Left renal cortex interstitium (tissue), 4 donors: ENCODE measurements at regions not wholly inside any gene's neighbourhood (a gene's known extent, or its start where the extent isn't known, plus 50 kb on each side); places are given as distances from the start of the nearest gene placed in this dataset.

Experiments used
- DNase-seq, 4 donors: peaks; one replicate each; pipeline ENCODE4 v3.0.0-alpha.2; 2013; ENCODE audit warnings: low read depth in 4 of 4, low spot score in 2 of 4, missing footprints in 1 of 4

GRCh38 chr11:26837154-26837553, 115.3 kb upstream of the SLC5A12 start:
- DNase-seq, result no peak

GRCh38 chr11:26839911-26840698, 118.2 kb upstream of the SLC5A12 start:
- no peak for DNase-seq

- DNase-seq, result no peak
These were observed 120.1 kb upstream of the SLC5A12 start for GRCh38 chr11:26841818-26842473.

DNA sequence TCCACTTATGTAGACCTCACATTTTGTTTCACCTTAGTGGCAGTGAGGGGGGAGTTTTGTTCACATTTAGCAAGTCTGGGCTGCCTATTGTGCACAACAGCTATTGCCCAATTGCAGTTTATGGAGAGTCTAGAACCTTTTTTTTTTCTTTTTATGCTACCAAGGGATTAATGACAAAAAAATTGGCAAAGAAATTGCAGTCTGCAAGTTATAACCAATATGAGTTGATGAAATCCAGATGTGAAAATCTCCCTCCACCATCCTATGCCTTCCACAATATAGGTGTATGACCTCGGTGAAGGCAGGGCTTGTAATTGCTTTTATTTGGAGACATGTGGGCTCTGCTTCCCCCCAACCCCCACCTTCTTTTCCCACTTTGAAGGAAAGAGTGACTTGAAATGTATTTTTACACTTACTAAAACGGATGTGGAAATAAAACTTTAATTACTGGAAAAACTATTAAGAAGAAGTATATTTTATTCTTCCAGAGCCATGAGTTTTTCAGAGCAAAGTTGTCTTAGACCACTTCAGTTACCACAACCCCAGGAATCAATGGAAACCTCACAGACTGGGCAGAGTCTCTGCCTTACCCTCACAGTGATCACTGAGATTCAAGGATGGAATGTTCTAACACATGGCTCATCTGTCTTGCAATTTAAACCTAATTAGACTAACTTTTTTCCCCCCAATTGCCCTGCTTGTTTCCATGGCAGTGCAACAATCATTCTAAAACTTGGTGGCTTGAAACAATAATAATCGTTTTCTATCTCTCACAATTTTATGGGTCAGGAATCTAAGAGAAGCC, 120.8 kb upstream of the SLC5A12 start:
- DNase-seq, result no peak

DNA sequence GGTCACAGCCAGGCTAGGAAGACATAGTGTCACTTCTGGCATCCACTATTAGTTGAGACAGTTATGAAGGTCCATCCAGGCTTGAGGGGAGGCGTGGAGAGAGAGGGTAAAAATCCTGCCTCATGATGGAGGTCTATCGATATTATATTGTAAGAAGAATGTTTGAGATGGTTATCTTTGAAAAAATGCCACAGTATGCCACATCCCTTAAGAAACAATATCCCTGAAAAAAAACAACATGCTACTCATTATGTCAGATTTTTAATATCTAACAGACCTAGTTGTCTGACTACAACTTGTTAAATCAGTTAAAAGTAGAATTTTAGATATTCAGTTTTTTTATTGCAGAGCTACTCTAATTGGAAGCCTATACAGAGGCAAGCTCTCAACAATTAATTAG, 121.7 kb upstream of the SLC5A12 start:
- DNase-seq, result no peak

- no peak for DNase-seq
These were observed 123.1 kb upstream of the SLC5A12 start for GRCh38 chr11:26844963-26845362.

GRCh38 chr11:26846227-26846626, 124.4 kb upstream of the SLC5A12 start:
- DNase-seq, result no peak

GRCh38 chr11:26847459-26847858, 125.6 kb upstream of the SLC5A12 start:
- no peak for DNase-seq

- DNase-seq, result no peak
These were observed 126.1 kb upstream of the SLC5A12 start for GRCh38 chr11:26847977-26848376.

- DNase-seq, result no peak
These were observed 127.2 kb upstream of the SLC5A12 start for GRCh38 chr11:26849036-26849435.

DNA sequence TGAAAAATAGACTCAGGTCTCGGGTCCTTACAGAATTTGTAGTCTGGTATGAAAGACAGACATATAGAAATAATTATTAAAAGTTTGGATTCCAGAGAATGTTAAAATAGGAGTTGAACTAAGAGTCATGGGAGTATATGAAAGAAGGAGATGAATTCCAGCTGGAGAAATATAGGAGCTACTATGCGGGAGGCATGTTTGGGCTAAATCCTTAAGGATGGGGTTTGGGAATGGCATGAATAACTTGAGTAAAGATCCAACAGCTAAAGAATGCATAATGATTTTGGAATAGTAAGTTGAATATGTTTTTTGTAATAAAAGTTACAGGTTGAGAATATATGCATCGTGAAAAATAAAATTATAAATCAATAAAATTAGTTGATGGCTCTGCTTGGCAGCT, 129.4 kb upstream of the SLC5A12 start:
- DNase-seq, result no peak

- no peak for DNase-seq
These were observed 129.8 kb upstream of the SLC5A12 start for GRCh38 chr11:26851696-26852095.

DNA sequence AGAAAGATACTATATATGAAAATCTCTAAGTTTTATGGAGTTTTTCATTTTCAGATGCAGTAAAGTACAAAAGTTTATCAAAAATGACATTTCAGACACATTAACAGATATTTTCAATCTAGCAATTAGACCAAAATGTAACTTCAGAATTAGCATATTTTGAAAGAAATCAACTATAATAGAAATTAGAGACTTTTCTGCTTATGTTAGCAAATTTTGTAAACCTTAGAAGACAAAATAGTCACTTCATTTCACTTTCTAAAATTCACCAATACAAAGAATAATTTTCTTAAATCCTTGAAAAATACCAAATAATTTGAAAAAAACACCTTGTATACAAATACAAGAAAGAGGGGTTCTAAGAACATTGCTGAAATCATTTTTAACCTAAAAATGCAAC, 135.8 kb upstream of the FIBIN start:
- DNase-seq, result no peak

DNA sequence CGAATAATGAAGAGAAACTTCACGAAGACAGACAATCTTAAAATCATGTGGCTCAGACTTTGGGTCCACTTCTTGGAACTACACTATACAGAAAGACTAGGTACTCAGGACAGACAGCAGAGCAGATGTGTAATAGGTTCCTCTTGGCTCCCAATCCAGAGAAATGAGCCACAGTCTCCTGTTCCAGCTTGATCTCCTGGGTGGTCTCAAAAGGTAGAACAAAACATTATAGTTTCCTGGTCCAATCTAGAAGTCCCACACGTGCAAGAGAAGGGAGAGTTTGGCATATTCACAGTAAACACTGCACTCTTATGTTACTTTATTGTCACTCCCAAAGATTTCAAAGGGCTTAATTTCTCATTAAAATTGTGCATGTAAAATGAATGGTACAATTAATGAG, 134.5 kb upstream of the FIBIN start:
- DNase-seq, result no peak

GRCh38 chr11:26860091-26860780, 133.7 kb upstream of the FIBIN start:
- no peak for DNase-seq

GRCh38 chr11:26860895-26861294, 133.0 kb upstream of the FIBIN start:
- no peak for DNase-seq

DNA sequence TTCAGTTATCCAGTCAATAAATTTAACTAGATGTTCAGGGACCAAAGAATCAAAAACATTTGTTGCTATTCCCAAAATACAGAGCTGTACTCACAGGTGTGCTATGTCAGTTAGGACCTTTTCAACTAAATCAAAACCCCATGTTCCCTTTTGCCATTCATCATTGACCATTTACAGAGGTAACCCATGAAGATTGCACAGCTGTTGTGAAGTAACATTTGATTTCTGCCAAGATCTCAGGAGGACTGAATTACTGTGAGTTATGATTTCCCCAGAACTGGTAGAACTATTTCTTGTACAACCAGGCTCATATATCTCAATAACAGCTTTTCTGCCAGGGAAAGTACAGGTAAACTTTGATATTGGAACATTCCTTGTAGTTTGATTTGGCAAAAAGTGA, 131.1 kb upstream of the FIBIN start:
- DNase-seq, result no peak

DNA sequence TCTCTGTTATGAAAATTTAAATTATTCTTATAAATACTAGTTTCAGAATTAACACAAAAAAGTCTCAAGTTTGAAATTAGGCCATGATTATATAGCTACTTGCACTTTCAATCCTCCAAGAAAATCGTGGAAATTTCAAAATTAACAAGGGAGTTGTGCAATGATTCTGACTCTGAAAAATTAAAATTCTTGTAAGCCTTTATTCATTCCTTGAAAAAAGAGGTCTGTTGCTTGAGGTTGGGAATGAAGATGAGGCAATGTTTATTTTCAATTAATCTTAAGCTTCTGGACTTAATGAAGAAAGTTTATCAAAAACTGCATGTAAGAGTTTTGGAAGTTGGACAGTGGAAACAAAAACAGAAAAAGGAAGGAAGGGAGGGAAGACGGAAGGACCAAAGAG, 128.2 kb upstream of the FIBIN start:
- DNase-seq, result no peak

- no peak for DNase-seq
These were observed 126.6 kb upstream of the FIBIN start for GRCh38 chr11:26867286-26867685.

DNA sequence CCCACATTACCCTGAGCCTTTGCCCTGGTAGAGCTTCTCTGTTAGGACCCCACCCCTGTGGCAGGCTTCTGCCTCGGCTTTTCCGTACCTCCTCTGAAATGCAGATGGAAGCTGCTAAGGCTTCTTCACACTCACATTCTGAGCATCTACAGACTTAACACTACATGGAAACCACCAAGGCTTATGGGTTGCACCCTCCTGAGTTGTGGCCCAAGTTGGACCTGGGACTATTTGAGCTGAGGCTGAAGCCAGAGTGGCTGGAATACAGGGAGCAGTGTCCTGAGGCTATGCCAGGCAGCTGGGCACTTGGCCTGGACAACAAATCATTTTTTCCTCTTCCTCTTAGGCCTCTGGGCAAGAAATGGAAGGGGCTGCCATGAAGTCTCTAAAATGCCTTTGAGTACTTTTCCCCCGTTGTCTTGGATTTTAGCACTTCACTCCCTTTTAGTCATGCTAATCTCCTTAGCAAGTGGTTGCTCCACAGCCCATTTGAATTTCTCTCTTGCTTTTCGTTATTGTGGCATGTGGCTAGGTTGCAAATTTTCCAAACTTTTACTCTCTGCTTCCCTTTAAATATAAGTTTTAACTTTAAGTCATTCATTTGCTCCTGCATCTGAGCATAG, 114.8 kb upstream of the FIBIN start:
- DNase-seq, result no peak
